ENCODE measurements at regions not wholly inside any gene's neighbourhood (a gene's known extent, or its start where the extent isn't known, plus 50 kb on each side); places are given as distances from the start of the nearest gene placed in this dataset.
A peak's percentile ranks its signal among the peaks of the same experiment; 100 is the strongest.

- no peak for DNase-seq
Measured at GRCh38 chr12:77777274-77777673, 53.4 kb upstream of the NAV3 start.

- no peak for DNase-seq
Measured at GRCh38 chr12:77774761-77775160, 55.9 kb upstream of the NAV3 start.

- no peak for DNase-seq
Measured at GRCh38 chr12:77772676-77773298, 57.9 kb upstream of the NAV3 start.

- no peak for DNase-seq
Measured at GRCh38 chr12:77768558-77768957, 62.1 kb upstream of the NAV3 start.

GRCh38 chr12:77767756-77768343, 62.8 kb upstream of the NAV3 start:
- no peak for DNase-seq

GRCh38 chr12:77767335-77767734, 63.4 kb upstream of the NAV3 start:
- no peak for DNase-seq

- DNase-seq = no peak
Measured at GRCh38 chr12:77766224-77766623, 64.5 kb upstream of the NAV3 start.

GRCh38 chr12:77761286-77761685, 69.4 kb upstream of the NAV3 start:
- no peak for DNase-seq

GRCh38 chr12:77760271-77761025, 70.2 kb upstream of the NAV3 start:
- no peak for DNase-seq

GRCh38 chr12:77754086-77754485, 76.6 kb upstream of the NAV3 start:
- DNase-seq = no peak

GRCh38 chr12:77751939-77752338, 78.8 kb upstream of the NAV3 start:
- no peak for DNase-seq

GRCh38 chr12:77746096-77746495, 84.6 kb upstream of the NAV3 start:
- DNase-seq = peak; percentile 87

- no peak for DNase-seq
Measured at GRCh38 chr12:77745624-77746023, 85.1 kb upstream of the NAV3 start.

GRCh38 chr12:77742631-77743030, 88.1 kb upstream of the NAV3 start:
- DNase-seq = no peak

- no peak for DNase-seq
Measured at GRCh38 chr12:77741974-77742517, 88.6 kb upstream of the NAV3 start.

- DNase-seq = no peak
Measured at GRCh38 chr12:77736219-77736965, 94.3 kb upstream of the NAV3 start.

- DNase-seq = no peak
Measured at GRCh38 chr12:77734214-77734883, 96.3 kb upstream of the NAV3 start.

GRCh38 chr12:77728018-77728417, 102.7 kb upstream of the NAV3 start:
- DNase-seq = no peak

- DNase-seq = no peak
Measured at GRCh38 chr12:77727442-77728001, 103.2 kb upstream of the NAV3 start.

GRCh38 chr12:77725611-77726010, 105.1 kb upstream of the NAV3 start:
- no peak for DNase-seq

GRCh38 chr12:77724367-77724957, 106.2 kb upstream of the NAV3 start:
- DNase-seq = peak; percentile 53

GRCh38 chr12:77723308-77723707, 107.4 kb upstream of the NAV3 start:
- DNase-seq = no peak

Data from NCI-H526 treated with DMSO at 0.1 percent for 48 hours (cell line).